NCI-H1105 (cell line): ENCODE measurements at regions not wholly inside any gene's neighbourhood (a gene's known extent, or its start where the extent isn't known, plus 50 kb on each side); places are given as distances from the start of the nearest gene placed in this dataset.

Experiments used
- DNase-seq: peaks from one replicate; lab custom pipeline; 2025; lab: John Stamatoyannopoulos, UW

GRCh38 chr4:100842856-100843255 is 325.0 kb upstream of the EMCN start:
- no peak for DNase-seq

GRCh38 chr4:100841911-100842310 is 324.1 kb upstream of the EMCN start:
- DNase-seq = no peak

- DNase-seq = no peak
Measured at GRCh38 chr4:100839712-100840111, 321.9 kb upstream of the EMCN start.

GRCh38 chr4:100838286-100838685 is 320.5 kb upstream of the EMCN start:
- DNase-seq = peak; percentile 3

GRCh38 chr4:100836929-100837328 is 319.1 kb upstream of the EMCN start:
- no peak for DNase-seq

- no peak for DNase-seq
Measured at GRCh38 chr4:100834616-100835015, 316.8 kb upstream of the EMCN start.

- DNase-seq = no peak
Measured at GRCh38 chr4:100833906-100834305, 316.1 kb upstream of the EMCN start.

GRCh38 chr4:100828986-100829685 is 311.3 kb upstream of the EMCN start:
- no peak for DNase-seq

- no peak for DNase-seq
Measured at GRCh38 chr4:100828364-100828763, 310.5 kb upstream of the EMCN start.

- no peak for DNase-seq
Measured at GRCh38 chr4:100827756-100828155, 309.9 kb upstream of the EMCN start.

GRCh38 chr4:100826808-100827548 is 309.2 kb upstream of the EMCN start:
- no peak for DNase-seq

- no peak for DNase-seq
Measured at GRCh38 chr4:100826067-100826466, 308.2 kb upstream of the EMCN start.

- DNase-seq = no peak
Measured at GRCh38 chr4:100823993-100824323, 306.1 kb upstream of the EMCN start.

GRCh38 chr4:100823066-100823992 is 305.5 kb upstream of the EMCN start:
- no peak for DNase-seq

- no peak for DNase-seq
Measured at GRCh38 chr4:100820249-100820648, 302.4 kb upstream of the EMCN start.

- no peak for DNase-seq
Measured at GRCh38 chr4:100819505-100819904, 301.7 kb upstream of the EMCN start.

- DNase-seq = no peak
Measured at GRCh38 chr4:100816436-100817045, 298.7 kb upstream of the EMCN start.

GRCh38 chr4:100811046-100811445 is 293.2 kb upstream of the EMCN start:
- no peak for DNase-seq

- DNase-seq = no peak
Measured at GRCh38 chr4:100809506-100809905, 291.7 kb upstream of the EMCN start.

GRCh38 chr4:100806988-100807387 is 289.2 kb upstream of the EMCN start:
- no peak for DNase-seq

GRCh38 chr4:100805538-100805937 is 287.7 kb upstream of the EMCN start:
- DNase-seq = no peak
